ENCODE measurements at regions not wholly inside any gene's neighbourhood (a gene's known extent, or its start where the extent isn't known, plus 50 kb on each side); places are given as distances from the start of the nearest gene placed in this dataset.
"Not testable (repeated sequence)": the region's sequence is repeated elsewhere in the genome, so short reads cannot be mapped to it uniquely, and the experiment has no call there.

DNA sequence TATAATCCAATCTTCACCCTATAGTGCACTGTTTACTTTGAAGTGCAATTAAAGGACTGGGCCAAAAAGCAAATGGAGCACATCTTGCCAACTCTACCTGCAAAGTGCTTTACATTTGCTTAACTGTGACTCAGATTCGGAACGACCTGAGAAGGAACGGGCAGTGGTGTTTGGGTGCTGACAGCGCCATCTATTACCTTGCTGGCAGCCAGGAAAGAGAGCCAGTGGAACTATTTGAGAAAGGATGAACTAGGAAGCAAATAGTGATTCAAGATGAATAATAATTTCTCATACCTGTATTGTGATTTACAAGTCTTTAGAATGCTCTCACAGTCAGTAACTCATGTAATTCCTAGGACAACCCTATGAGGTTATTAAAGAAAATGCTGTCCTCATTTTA lies 312.9 kb downstream of the PDCD6IP start:
- H3K4me3 ChIP-seq: no peak overlapping the region
- no peak overlapping the region for H3K27ac ChIP-seq
- DNase-seq (ENCODE audit: low spot score): no peak
- TF ChIP-seq, protein P1, sequence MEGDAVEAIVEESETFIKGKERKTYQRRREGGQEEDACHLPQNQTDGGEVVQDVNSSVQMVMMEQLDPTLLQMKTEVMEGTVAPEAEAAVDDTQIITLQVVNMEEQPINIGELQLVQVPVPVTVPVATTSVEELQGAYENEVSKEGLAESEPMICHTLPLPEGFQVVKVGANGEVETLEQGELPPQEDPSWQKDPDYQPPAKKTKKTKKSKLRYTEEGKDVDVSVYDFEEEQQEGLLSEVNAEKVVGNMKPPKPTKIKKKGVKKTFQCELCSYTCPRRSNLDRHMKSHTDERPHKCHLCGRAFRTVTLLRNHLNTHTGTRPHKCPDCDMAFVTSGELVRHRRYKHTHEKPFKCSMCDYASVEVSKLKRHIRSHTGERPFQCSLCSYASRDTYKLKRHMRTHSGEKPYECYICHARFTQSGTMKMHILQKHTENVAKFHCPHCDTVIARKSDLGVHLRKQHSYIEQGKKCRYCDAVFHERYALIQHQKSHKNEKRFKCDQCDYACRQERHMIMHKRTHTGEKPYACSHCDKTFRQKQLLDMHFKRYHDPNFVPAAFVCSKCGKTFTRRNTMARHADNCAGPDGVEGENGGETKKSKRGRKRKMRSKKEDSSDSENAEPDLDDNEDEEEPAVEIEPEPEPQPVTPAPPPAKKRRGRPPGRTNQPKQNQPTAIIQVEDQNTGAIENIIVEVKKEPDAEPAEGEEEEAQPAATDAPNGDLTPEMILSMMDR (IDR thresholded peaks at IDR 0.05): no peak

DNA sequence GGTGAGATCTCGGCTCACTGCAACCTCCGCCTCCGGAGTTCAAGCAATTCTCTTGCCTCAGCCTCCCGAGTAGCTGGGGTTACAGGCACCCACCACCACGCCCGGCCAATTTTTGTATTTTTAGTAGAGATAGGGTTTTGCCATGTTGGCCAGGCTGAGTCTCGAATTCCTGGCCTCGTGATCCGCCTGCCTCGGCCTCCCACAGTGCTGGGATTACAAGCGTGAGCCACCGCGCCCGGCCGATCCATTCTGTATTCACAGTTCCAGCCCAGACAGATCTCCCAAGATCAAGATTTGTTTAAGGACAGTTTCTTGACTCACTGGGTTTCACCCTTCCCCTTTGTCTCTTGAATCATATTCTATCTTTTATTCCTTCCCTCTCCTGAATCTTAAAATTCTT lies 313.8 kb downstream of the PDCD6IP start:
- not testable (repeated sequence) for H3K4me3 ChIP-seq; DNase-seq (ENCODE audit: low spot score); H3K27ac ChIP-seq

DNA sequence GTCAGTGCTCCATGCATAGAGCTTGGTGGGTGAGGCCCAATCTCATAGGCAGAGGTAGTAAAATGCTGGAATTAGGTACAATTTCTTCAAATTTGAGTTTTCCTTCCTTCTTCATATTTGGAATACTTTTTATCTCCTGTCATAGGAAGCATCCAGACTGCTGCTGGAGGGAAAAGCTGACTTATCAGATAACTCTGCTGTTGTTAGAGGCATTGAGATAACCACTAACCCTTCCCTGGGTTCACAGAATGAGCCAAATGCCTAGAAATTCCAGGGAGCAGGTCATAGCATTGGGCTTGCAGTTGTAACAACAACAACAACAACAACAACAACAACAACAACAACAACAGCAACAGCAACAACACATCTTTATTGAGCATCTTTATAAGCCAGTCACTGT lies 332.7 kb downstream of the PDCD6IP start:
- DNase-seq (ENCODE audit: low spot score): no peak
- TF ChIP-seq, protein P1 (IDR thresholded peaks at IDR 0.05): no peak
- Histone ChIP-seq H3K27ac (no peak overlapping the region), H3K4me3 (no peak overlapping the region)

DNA sequence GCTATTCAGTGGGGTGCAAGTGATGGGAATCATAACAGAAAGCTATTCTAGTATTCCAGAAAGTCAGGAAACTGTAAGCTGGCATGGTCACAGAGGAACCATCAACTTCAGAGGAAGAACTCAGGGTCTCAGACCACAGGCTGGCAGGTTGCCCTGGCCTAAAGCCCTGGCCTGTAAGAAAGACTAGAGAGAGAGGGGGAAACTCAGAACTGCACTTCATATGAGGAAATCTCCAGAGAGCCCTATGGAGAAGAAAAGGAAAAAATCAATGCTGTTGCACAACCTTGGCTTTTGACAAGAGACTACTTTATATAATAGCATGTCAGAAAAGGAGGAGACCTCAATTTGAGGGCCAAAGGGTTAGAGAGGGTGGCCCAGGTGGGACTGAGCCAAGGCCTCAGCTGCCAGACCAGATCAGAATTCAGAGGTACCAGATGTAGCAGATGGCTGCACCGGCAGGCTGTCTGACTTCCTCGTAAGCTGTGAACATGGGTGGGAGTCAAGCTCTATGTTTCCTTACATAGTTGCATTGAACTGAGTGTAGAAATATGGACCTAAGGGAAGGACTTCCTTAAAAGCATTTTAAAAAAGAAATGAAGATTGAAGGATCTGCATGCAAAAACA lies 333.8 kb downstream of the PDCD6IP start:
- Histone ChIP-seq H3K4me3 (no peak overlapping the region), H3K27ac (no peak overlapping the region)
- DNase-seq (ENCODE audit: low spot score): no peak
- TF ChIP-seq, protein P1 (IDR thresholded peaks at IDR 0.05): no peak

DNA sequence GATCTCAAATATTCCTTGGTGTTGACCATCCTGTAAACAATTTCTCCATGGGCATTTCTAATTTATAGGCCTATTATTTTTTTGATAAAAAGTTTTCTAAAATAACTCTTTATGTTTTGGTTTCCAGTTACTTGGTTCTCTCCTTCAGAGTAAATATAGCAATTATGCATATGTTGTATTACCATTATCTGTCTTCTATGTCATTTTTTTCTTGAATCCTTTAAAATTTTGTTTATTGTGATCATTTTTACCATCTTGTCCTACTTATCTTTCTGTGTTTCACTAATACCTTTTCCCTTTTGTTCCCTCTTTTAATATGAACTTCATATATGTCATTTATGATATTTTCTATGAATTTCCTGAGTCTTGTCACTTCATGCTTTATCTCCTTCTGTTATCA lies 341.1 kb downstream of the PDCD6IP start:
- H3K27ac ChIP-seq: no peak overlapping the region
- H3K4me3 ChIP-seq: no peak overlapping the region
- TF ChIP-seq, protein P1 (IDR thresholded peaks at IDR 0.05): no peak
- DNase-seq (ENCODE audit: low spot score): no peak

DNA sequence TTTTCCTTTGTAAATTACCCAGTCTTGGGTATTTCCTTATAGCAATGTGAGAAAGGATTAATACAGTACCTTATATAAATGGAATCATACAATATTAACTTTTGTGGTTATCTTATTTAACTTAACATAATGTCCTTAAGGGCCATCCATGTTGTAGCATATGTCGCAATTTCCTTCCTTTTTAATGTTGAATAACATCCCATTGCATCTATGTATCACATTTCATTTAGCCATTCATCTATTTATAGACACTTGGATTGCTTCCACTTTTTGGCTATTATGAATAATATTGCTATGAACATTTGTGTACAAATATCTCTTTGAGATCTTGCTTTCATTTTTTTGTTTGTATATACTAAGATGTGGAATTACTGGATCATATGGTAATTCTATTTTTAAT lies 342.2 kb downstream of the PDCD6IP start:
- DNase-seq (ENCODE audit: low spot score): no peak
- Histone ChIP-seq H3K4me3 (no peak overlapping the region), H3K27ac (no peak overlapping the region)
- TF ChIP-seq, protein P1 (IDR thresholded peaks at IDR 0.05): no peak

DNA sequence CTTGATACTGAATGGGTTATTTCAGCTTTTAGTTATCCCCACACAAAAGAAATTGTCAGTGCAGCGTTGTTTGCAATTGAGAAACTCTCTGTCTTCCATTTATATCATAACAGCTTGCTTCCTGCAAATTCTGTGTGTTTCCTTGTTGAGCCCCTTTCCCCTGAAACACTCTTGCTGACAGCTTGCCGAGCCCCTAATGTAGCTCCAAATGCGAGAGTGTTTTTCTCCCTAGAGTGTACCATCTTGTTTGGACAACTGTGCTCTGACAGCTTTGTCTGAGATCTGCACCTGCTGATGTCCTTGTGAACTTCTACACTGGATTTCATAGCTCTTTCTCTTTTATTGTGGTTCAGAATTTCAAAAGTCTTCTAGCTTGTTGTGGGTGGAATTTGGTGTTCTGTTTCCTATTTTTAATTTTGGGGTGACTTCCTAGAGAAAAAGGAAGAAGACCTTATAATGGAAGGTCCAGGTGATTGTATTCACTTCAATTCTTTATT lies 343.5 kb downstream of the PDCD6IP start:
- Histone ChIP-seq H3K27ac (no peak overlapping the region), H3K4me3 (no peak overlapping the region)
- no peak for DNase-seq (ENCODE audit: low spot score)
- TF ChIP-seq, protein P1 (IDR thresholded peaks at IDR 0.05): no peak
